Glutamatergic neuron (in vitro differentiated cells): ENCODE measurements at regions not wholly inside any gene's neighbourhood (a gene's known extent, or its start where the extent isn't known, plus 50 kb on each side); places are given as distances from the start of the nearest gene placed in this dataset.

Source experiments
- DNase-seq: peaks from one replicate; pipeline ENCODE4 v3.0.0; 2022
- H3K27ac Mint-ChIP-seq: one replicate; pipeline ENCODE4 v1.8.0; 2020; ENCODE audit warnings: mild to moderate bottlenecking, mixed read lengths, inconsistent platforms; ENCODE audit not compliant: unreplicated experiment
- H3K27me3 Mint-ChIP-seq: one replicate; pipeline ENCODE4 v1.8.0; 2020; ENCODE audit warnings: mild to moderate bottlenecking, moderate library complexity, mixed read lengths, inconsistent platforms; ENCODE audit not compliant: unreplicated experiment
- H3K36me3 Mint-ChIP-seq: one replicate; pipeline ENCODE4 v1.8.0; 2020; ENCODE audit warnings: mild to moderate bottlenecking, mixed read lengths, inconsistent platforms; ENCODE audit not compliant: unreplicated experiment
- H3K4me1 Mint-ChIP-seq: one replicate; pipeline ENCODE4 v1.8.0; 2020; ENCODE audit warnings: mild to moderate bottlenecking, low read depth, mixed read lengths, inconsistent platforms; ENCODE audit not compliant: unreplicated experiment
- H3K4me3 Mint-ChIP-seq: one replicate; pipeline ENCODE4 v1.8.0; 2020; ENCODE audit warnings: mild to moderate bottlenecking, mixed read lengths, inconsistent platforms; ENCODE audit not compliant: unreplicated experiment
- H3K9me3 Mint-ChIP-seq: one replicate; pipeline ENCODE4 v1.8.0; 2020; ENCODE audit warnings: mild to moderate bottlenecking, moderate library complexity, mixed read lengths, inconsistent platforms; ENCODE audit not compliant: unreplicated experiment
- TF ChIP-seq, protein P1 (sequence below): fragments of 200-600 bp; sonication (generic); IDR thresholded peaks from one replicate; pipeline ENCODE4 v1.5.0; 2021; ENCODE audit not compliant: partially characterized antibody, unreplicated experiment

DNA sequence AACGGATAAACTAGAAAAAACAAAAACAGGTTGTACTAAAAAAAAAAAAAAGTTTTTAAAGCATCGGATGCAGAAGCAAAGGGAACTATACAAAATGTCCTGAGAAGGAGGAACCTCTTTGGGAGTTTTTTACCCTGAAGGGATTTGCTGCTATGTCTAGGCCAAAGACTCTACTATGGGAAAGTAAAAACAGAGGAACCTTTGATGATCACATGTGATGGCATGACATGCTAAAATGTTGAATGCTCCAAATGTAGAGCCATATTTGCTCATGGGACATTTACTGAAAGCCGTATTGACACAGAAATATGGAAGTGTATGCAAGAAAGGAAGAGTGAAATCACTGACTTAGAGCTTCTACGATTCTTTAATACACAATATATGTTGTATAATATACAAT is 992.0 kb upstream of the ZEB2 start:
- no peaks in the 10 kb centered on the region for H3K36me3 Mint-ChIP-seq
- no peak for DNase-seq
- no peaks in the 10 kb centered on the region for H3K4me1 Mint-ChIP-seq
- no peak overlapping the region for H3K27ac Mint-ChIP-seq
- H3K9me3 Mint-ChIP-seq, result no peaks in the 10 kb centered on the region
- TF ChIP-seq, protein P1, sequence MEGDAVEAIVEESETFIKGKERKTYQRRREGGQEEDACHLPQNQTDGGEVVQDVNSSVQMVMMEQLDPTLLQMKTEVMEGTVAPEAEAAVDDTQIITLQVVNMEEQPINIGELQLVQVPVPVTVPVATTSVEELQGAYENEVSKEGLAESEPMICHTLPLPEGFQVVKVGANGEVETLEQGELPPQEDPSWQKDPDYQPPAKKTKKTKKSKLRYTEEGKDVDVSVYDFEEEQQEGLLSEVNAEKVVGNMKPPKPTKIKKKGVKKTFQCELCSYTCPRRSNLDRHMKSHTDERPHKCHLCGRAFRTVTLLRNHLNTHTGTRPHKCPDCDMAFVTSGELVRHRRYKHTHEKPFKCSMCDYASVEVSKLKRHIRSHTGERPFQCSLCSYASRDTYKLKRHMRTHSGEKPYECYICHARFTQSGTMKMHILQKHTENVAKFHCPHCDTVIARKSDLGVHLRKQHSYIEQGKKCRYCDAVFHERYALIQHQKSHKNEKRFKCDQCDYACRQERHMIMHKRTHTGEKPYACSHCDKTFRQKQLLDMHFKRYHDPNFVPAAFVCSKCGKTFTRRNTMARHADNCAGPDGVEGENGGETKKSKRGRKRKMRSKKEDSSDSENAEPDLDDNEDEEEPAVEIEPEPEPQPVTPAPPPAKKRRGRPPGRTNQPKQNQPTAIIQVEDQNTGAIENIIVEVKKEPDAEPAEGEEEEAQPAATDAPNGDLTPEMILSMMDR, result no peak
- H3K4me3 Mint-ChIP-seq, result no peak overlapping the region
- peaks cover 1% of the 10 kb centered on the region for H3K27me3 Mint-ChIP-seq

DNA sequence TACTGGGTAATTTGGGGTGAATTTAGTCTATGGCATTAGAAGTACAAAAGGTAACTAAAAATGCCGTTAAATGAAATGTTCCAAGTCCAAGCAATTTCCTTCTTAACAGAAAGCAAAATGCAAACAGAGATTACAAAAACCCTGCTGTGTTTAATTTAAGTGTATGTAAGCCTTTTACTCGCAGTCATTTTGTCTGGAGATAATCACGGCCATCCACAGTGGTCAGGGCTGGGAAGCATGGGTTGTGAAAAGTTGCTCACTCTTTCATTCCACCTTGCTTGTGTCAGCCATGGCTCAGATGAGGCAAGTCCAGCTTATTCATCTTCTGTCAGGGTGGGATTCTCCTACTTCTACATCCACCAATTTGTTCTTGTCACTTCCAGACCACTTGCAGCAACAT is 983.6 kb upstream of the ZEB2 start:
- Mint-ChIP-seq H3K27me3 (no peaks in the 10 kb centered on the region), H3K9me3 (no peaks in the 10 kb centered on the region), H3K4me3 (no peak overlapping the region), H3K4me1 (no peaks in the 10 kb centered on the region), H3K27ac (no peak overlapping the region), H3K36me3 (no peaks in the 10 kb centered on the region)
- TF ChIP-seq, protein P1, result no peak
- DNase-seq, result no peak

DNA sequence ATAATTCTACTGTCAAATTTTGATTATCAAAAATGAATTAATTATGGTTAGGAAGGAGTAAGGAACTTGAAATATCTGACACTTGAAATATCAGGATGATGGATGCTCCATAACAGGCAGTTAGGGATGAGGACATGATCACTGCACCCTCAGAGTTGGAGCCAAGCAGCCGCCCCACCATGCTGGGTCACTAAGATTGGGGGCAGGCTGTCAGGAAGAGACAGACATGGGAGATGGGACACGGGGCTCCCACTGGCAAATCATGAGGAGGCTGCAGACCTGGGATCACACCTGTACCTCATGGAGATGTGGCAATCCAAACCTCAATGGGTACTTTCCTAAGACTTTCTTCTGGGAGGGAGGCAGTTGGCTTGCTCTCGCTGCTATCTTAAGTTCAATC is 982.0 kb upstream of the ZEB2 start:
- H3K27ac Mint-ChIP-seq, result no peak overlapping the region
- no peak for DNase-seq
- TF ChIP-seq, protein P1, result no peak
- H3K36me3 Mint-ChIP-seq, result no peaks in the 10 kb centered on the region
- H3K4me1 Mint-ChIP-seq, result no peaks in the 10 kb centered on the region
- H3K27me3 Mint-ChIP-seq, result no peaks in the 10 kb centered on the region
- no peak overlapping the region for H3K4me3 Mint-ChIP-seq
- H3K9me3 Mint-ChIP-seq, result no peaks in the 10 kb centered on the region

DNA sequence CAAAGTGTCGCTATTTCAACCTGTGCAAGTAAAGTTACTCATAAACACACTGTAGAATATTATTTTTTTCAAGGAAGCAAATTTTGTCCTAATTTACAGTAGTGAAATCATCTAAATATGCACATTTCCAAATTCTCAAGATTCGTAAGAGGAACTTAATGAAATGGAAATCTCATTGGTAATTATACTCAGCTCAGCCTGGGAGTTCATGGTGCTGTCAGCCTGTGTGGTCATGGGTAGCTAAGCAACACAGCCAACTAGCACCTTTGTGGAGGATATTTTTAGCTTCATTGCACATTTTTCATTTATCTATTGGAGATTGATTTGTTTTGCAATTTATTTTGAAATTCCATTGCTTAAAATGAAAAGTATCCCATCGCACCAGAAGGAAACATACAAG is 975.7 kb upstream of the ZEB2 start:
- H3K4me3 Mint-ChIP-seq, result no peak overlapping the region
- no peak overlapping the region for H3K27ac Mint-ChIP-seq
- no peaks in the 10 kb centered on the region for H3K27me3 Mint-ChIP-seq
- H3K4me1 Mint-ChIP-seq, result no peaks in the 10 kb centered on the region
- no peaks in the 10 kb centered on the region for H3K36me3 Mint-ChIP-seq
- no peak for DNase-seq
- no peaks in the 10 kb centered on the region for H3K9me3 Mint-ChIP-seq
- TF ChIP-seq, protein P1, result no peak

DNA sequence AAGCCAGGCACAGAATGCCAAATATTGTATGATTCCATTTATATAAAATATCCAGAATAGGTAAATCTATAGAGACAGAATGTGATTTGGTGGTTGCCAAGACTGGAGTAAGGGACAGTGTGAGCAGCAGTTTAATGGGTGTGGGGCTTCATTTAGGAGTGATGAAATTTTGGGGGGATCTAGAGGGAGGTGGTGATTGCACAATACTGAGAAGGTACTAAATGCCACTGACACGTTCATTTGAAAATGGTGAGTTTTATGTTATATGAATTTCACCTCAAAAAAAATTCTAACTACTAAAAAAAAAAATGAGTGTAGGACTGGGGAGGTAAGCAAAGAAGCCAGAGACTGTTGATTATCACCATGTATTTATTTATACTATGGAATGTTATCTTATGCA is 974.5 kb upstream of the ZEB2 start:
- DNase-seq, result no peak
- Mint-ChIP-seq H3K4me1 (peaks cover under 1% of the 10 kb centered on the region), H3K36me3 (no peaks in the 10 kb centered on the region), H3K27ac (no peak overlapping the region), H3K9me3 (no peaks in the 10 kb centered on the region), H3K4me3 (no peak overlapping the region), H3K27me3 (no peaks in the 10 kb centered on the region)
- TF ChIP-seq, protein P1, result no peak
